ENCODE measurements at regions not wholly inside any gene's neighbourhood (a gene's known extent, or its start where the extent isn't known, plus 50 kb on each side); places are given as distances from the start of the nearest gene placed in this dataset.

- H3K36me3 ChIP-seq (ENCODE audit: insufficient read depth, insufficient read length, low read length) = no peaks in the 10 kb centered on the region
- DNase-seq (ENCODE audit: low read depth, low spot score) = no peak
- TF ChIP-seq SUZ12 (IDR thresholded peaks at IDR 0.05; ENCODE audit: extremely low read depth, insufficient read depth, insufficient read length) = no peak
- TF ChIP-seq ZNF274 (IDR thresholded peaks at IDR 0.05; ENCODE audit: low read depth, low read length) = no peak
- no peak for TF ChIP-seq YY1 (IDR thresholded peaks at IDR 0.05; ENCODE audit: insufficient read depth, insufficient read length)
- H3K9me3 ChIP-seq (ENCODE audit: insufficient read depth, low read length) = no peaks in the 10 kb centered on the region
- H3K4me1 ChIP-seq (ENCODE audit: insufficient read depth, insufficient read length) = no peaks in the 10 kb centered on the region
- H3K27me3 ChIP-seq (ENCODE audit: insufficient read depth, insufficient read length) = no peaks in the 10 kb centered on the region
- H3K9ac ChIP-seq (ENCODE audit: insufficient read length, low read depth) = no peak overlapping the region
- no peak overlapping the region for H3K4me3 ChIP-seq (ENCODE audit: insufficient read length, low read depth)
These were observed 198.1 kb downstream of the LURAP1L start for GRCh38 chr9:12972608-12973589.

- Histone ChIP-seq H3K27me3 (ENCODE audit: insufficient read depth, insufficient read length) (no peaks in the 10 kb centered on the region), H3K36me3 (ENCODE audit: insufficient read depth, insufficient read length, low read length) (no peaks in the 10 kb centered on the region), H3K4me1 (ENCODE audit: insufficient read depth, insufficient read length) (no peaks in the 10 kb centered on the region), H3K4me3 (ENCODE audit: insufficient read length, low read depth) (no peak overlapping the region), H3K9me3 (ENCODE audit: insufficient read depth, low read length) (no peaks in the 10 kb centered on the region), H3K9ac (ENCODE audit: insufficient read length, low read depth) (no peak overlapping the region)
- TF ChIP-seq ZNF274 (IDR thresholded peaks at IDR 0.05; ENCODE audit: low read depth, low read length) (no peak), SUZ12 (IDR thresholded peaks at IDR 0.05; ENCODE audit: extremely low read depth, insufficient read depth, insufficient read length) (no peak), YY1 (IDR thresholded peaks at IDR 0.05; ENCODE audit: insufficient read depth, insufficient read length) (no peak)
- DNase-seq (ENCODE audit: low read depth, low spot score) = no peak
These were observed 198.9 kb downstream of the LURAP1L start for GRCh38 chr9:12973710-12974109.

GRCh38 chr9:12974671-12975070 is 199.9 kb downstream of the LURAP1L start:
- no peak for TF ChIP-seq SUZ12 (IDR thresholded peaks at IDR 0.05; ENCODE audit: extremely low read depth, insufficient read depth, insufficient read length)
- TF ChIP-seq YY1 (IDR thresholded peaks at IDR 0.05; ENCODE audit: insufficient read depth, insufficient read length) = no peak
- no peak for TF ChIP-seq ZNF274 (IDR thresholded peaks at IDR 0.05; ENCODE audit: low read depth, low read length)
- no peak for DNase-seq (ENCODE audit: low read depth, low spot score)
- H3K9me3 ChIP-seq (ENCODE audit: insufficient read depth, low read length) = no peaks in the 10 kb centered on the region
- no peak overlapping the region for H3K4me3 ChIP-seq (ENCODE audit: insufficient read length, low read depth)
- H3K27me3 ChIP-seq (ENCODE audit: insufficient read depth, insufficient read length) = no peaks in the 10 kb centered on the region
- no peaks in the 10 kb centered on the region for H3K36me3 ChIP-seq (ENCODE audit: insufficient read depth, insufficient read length, low read length)
- H3K9ac ChIP-seq (ENCODE audit: insufficient read length, low read depth) = no peak overlapping the region
- H3K4me1 ChIP-seq (ENCODE audit: insufficient read depth, insufficient read length) = no peaks in the 10 kb centered on the region

GRCh38 chr9:12975496-12975895 is 200.7 kb downstream of the LURAP1L start:
- Histone ChIP-seq H3K36me3 (ENCODE audit: insufficient read depth, insufficient read length, low read length) (no peaks in the 10 kb centered on the region), H3K9ac (ENCODE audit: insufficient read length, low read depth) (no peak overlapping the region), H3K27me3 (ENCODE audit: insufficient read depth, insufficient read length) (no peaks in the 10 kb centered on the region), H3K4me1 (ENCODE audit: insufficient read depth, insufficient read length) (no peaks in the 10 kb centered on the region), H3K4me3 (ENCODE audit: insufficient read length, low read depth) (no peak overlapping the region), H3K9me3 (ENCODE audit: insufficient read depth, low read length) (no peaks in the 10 kb centered on the region)
- TF ChIP-seq YY1 (IDR thresholded peaks at IDR 0.05; ENCODE audit: insufficient read depth, insufficient read length) (no peak), ZNF274 (IDR thresholded peaks at IDR 0.05; ENCODE audit: low read depth, low read length) (no peak), SUZ12 (IDR thresholded peaks at IDR 0.05; ENCODE audit: extremely low read depth, insufficient read depth, insufficient read length) (no peak)
- no peak for DNase-seq (ENCODE audit: low read depth, low spot score)

- Histone ChIP-seq H3K4me3 (ENCODE audit: insufficient read length, low read depth) (no peak overlapping the region), H3K36me3 (ENCODE audit: insufficient read depth, insufficient read length, low read length) (no peaks in the 10 kb centered on the region), H3K4me1 (ENCODE audit: insufficient read depth, insufficient read length) (no peaks in the 10 kb centered on the region), H3K27me3 (ENCODE audit: insufficient read depth, insufficient read length) (no peaks in the 10 kb centered on the region), H3K9ac (ENCODE audit: insufficient read length, low read depth) (no peak overlapping the region), H3K9me3 (ENCODE audit: insufficient read depth, low read length) (no peaks in the 10 kb centered on the region)
- TF ChIP-seq ZNF274 (IDR thresholded peaks at IDR 0.05; ENCODE audit: low read depth, low read length) (no peak), YY1 (IDR thresholded peaks at IDR 0.05; ENCODE audit: insufficient read depth, insufficient read length) (no peak), SUZ12 (IDR thresholded peaks at IDR 0.05; ENCODE audit: extremely low read depth, insufficient read depth, insufficient read length) (no peak)
- no peak for DNase-seq (ENCODE audit: low read depth, low spot score)
These were observed 205.4 kb downstream of the LURAP1L start for GRCh38 chr9:12980085-12980851.

- DNase-seq (ENCODE audit: low read depth, low spot score) = no peak
- H3K4me1 ChIP-seq (ENCODE audit: insufficient read depth, insufficient read length) = no peaks in the 10 kb centered on the region
- TF ChIP-seq YY1 (IDR thresholded peaks at IDR 0.05; ENCODE audit: insufficient read depth, insufficient read length) (no peak), SUZ12 (IDR thresholded peaks at IDR 0.05; ENCODE audit: extremely low read depth, insufficient read depth, insufficient read length) (no peak), ZNF274 (IDR thresholded peaks at IDR 0.05; ENCODE audit: low read depth, low read length) (no peak)
- H3K27me3 ChIP-seq (ENCODE audit: insufficient read depth, insufficient read length) = no peaks in the 10 kb centered on the region
- H3K4me3 ChIP-seq (ENCODE audit: insufficient read length, low read depth) = no peak overlapping the region
- H3K9me3 ChIP-seq (ENCODE audit: insufficient read depth, low read length) = no peaks in the 10 kb centered on the region
- H3K36me3 ChIP-seq (ENCODE audit: insufficient read depth, insufficient read length, low read length) = no peaks in the 10 kb centered on the region
- H3K9ac ChIP-seq (ENCODE audit: insufficient read length, low read depth) = no peak overlapping the region
These were observed 213.4 kb downstream of the LURAP1L start for GRCh38 chr9:12988258-12988657.

GRCh38 chr9:12989669-12990068 is 214.8 kb downstream of the LURAP1L start:
- DNase-seq (ENCODE audit: low read depth, low spot score) = no peak
- no peaks in the 10 kb centered on the region for H3K27me3 ChIP-seq (ENCODE audit: insufficient read depth, insufficient read length)
- no peaks in the 10 kb centered on the region for H3K36me3 ChIP-seq (ENCODE audit: insufficient read depth, insufficient read length, low read length)
- no peak for TF ChIP-seq ZNF274 (IDR thresholded peaks at IDR 0.05; ENCODE audit: low read depth, low read length)
- TF ChIP-seq YY1 (IDR thresholded peaks at IDR 0.05; ENCODE audit: insufficient read depth, insufficient read length) = no peak
- no peak for TF ChIP-seq SUZ12 (IDR thresholded peaks at IDR 0.05; ENCODE audit: extremely low read depth, insufficient read depth, insufficient read length)
- H3K9ac ChIP-seq (ENCODE audit: insufficient read length, low read depth) = no peak overlapping the region
- no peaks in the 10 kb centered on the region for H3K9me3 ChIP-seq (ENCODE audit: insufficient read depth, low read length)
- H3K4me1 ChIP-seq (ENCODE audit: insufficient read depth, insufficient read length) = no peaks in the 10 kb centered on the region
- H3K4me3 ChIP-seq (ENCODE audit: insufficient read length, low read depth) = no peak overlapping the region
